ENCODE measurements at regions not wholly inside any gene's neighbourhood (a gene's known extent, or its start where the extent isn't known, plus 50 kb on each side); places are given as distances from the start of the nearest gene placed in this dataset.

- TF ChIP-seq POLR2A (IDR thresholded peaks at IDR 0.05) (no peak), POLR2AphosphoS5 (IDR thresholded peaks at IDR 0.05; ENCODE audit: insufficient read depth in 1 of 2, low read depth in 1 of 2) (no peak)
Measured at GRCh38 chr5:30880514-30880913, 313.0 kb upstream of the CDH6 start.
